ENCODE measurements at regions not wholly inside any gene's neighbourhood (a gene's known extent, or its start where the extent isn't known, plus 50 kb on each side); places are given as distances from the start of the nearest gene placed in this dataset.

DNA sequence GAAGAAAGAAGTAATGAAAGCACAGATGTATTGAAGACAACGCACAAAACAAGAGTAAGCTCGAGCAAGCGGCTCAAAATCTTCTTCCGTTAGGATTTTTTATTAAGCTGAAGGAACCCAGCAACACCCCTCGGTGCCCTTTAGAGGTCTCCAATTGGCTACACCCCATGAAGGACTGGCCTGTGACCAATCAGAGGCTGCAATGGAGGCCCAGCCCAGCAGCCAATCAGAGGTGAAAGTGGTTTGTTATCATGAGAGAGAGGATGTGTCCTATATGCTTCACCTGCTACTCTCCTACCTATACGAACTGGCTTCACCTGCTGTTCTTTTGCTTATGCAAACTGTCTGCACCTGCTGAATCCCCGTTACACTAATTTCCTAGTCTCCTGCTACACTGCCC, 358.8 kb downstream of the C12orf50 start:
- H3K27ac ChIP-seq: no peak overlapping the region
- peaks cover 11% of the 10 kb centered on the region for H3K4me1 ChIP-seq (ENCODE audit: low read depth, poor library complexity, severe bottlenecking)
- no peak overlapping the region for H2AFZ ChIP-seq (ENCODE audit: low read depth)
- H3K4me3 ChIP-seq (IDR thresholded peaks at IDR 0.05; ENCODE audit: insufficient read depth, low read depth, low read length): no peak overlapping the region
- TF ChIP-seq CTCF (conservative IDR thresholded peaks at IDR 0.05; ENCODE audit: low read depth, low read length): no peak
- no peak overlapping the region for H3K9ac ChIP-seq
- no peaks in the 10 kb centered on the region for H4K20me1 ChIP-seq (ENCODE audit: insufficient read depth)
- H3K36me3 ChIP-seq (ENCODE audit: insufficient read depth): no peaks in the 10 kb centered on the region
- H3K27me3 ChIP-seq (ENCODE audit: insufficient read depth, low read depth): no peaks in the 10 kb centered on the region
- no peaks in the 10 kb centered on the region for H3K79me2 ChIP-seq (ENCODE audit: insufficient read depth, low read depth)
- no peak overlapping the region for H3K4me2 ChIP-seq

DNA sequence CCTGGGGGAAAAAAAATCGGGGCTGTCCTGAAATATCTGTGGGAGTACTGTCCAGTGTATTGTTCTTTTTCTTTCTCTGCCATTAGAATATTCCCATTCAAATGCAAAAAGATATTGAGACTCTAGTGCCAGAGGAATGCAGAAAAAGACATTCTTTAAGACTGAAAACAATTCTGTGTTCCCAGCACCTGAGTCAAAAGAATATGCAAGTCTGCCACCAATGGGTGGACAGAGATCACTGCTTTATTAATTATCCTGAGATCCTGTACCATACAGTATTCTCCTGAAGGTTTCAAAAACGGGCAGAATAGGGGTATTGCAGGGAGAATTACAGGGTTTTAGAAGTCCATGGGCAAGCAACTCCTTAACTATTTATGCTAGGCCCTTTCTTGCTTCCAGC, 361.8 kb downstream of the C12orf50 start:
- no peak overlapping the region for H3K4me2 ChIP-seq
- H2AFZ ChIP-seq (ENCODE audit: low read depth): no peak overlapping the region
- no peak overlapping the region for H3K4me3 ChIP-seq (IDR thresholded peaks at IDR 0.05; ENCODE audit: insufficient read depth, low read depth, low read length)
- no peaks in the 10 kb centered on the region for H3K36me3 ChIP-seq (ENCODE audit: insufficient read depth)
- no peaks in the 10 kb centered on the region for H4K20me1 ChIP-seq (ENCODE audit: insufficient read depth)
- H3K27ac ChIP-seq: no peak overlapping the region
- TF ChIP-seq CTCF (conservative IDR thresholded peaks at IDR 0.05; ENCODE audit: low read depth, low read length): no peak
- H3K79me2 ChIP-seq (ENCODE audit: insufficient read depth, low read depth): no peaks in the 10 kb centered on the region
- peaks cover 14% of the 10 kb centered on the region for H3K4me1 ChIP-seq (ENCODE audit: low read depth, poor library complexity, severe bottlenecking)
- H3K27me3 ChIP-seq (ENCODE audit: insufficient read depth, low read depth): no peaks in the 10 kb centered on the region
- H3K9ac ChIP-seq: no peak overlapping the region

DNA sequence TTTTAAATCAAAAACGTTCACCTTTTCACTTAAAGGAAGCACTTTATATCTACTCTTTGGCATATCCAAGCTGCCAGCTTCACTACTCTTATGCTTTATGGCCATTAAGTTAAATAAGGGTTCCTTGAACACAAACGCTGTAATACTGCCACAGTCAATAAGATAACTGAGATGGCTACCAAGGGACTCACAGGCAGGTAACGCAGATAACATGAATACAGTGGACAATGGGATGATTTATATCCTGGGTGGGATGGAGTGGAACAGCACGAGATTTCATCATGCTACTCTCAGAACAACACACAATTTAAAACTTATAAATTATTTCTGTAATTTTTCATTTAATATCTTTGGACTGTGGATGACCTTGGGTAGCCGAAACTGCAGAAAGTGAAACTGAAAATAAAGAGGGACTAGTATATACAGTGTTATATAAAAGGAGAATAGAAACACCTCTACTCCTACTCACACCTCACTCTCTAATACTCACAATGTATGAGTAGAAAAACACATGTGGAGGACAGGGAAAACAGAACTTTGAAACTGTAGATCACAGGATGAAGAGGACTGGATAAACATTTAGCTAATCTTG, 367.3 kb downstream of the C12orf50 start:
- Histone ChIP-seq H3K4me3 (IDR thresholded peaks at IDR 0.05; ENCODE audit: insufficient read depth, low read depth, low read length) (no peak overlapping the region), H3K27me3 (ENCODE audit: insufficient read depth, low read depth) (no peaks in the 10 kb centered on the region), H3K36me3 (ENCODE audit: insufficient read depth) (no peaks in the 10 kb centered on the region), H4K20me1 (ENCODE audit: insufficient read depth) (no peaks in the 10 kb centered on the region), H3K9ac (no peak overlapping the region), H3K4me1 (ENCODE audit: low read depth, poor library complexity, severe bottlenecking) (peaks cover 11% of the 10 kb centered on the region), H3K4me2 (peak overlapping the region; percentile 3; the same call in 1 of the 2 replicates), H2AFZ (ENCODE audit: low read depth) (0 out of 2 replicates have a peak overlapping the region, but pooled peaks have one; percentile 10), H3K27ac (no peak overlapping the region), H3K79me2 (ENCODE audit: insufficient read depth, low read depth) (no peaks in the 10 kb centered on the region)
- no peak for TF ChIP-seq CTCF (conservative IDR thresholded peaks at IDR 0.05; ENCODE audit: low read depth, low read length)

DNA sequence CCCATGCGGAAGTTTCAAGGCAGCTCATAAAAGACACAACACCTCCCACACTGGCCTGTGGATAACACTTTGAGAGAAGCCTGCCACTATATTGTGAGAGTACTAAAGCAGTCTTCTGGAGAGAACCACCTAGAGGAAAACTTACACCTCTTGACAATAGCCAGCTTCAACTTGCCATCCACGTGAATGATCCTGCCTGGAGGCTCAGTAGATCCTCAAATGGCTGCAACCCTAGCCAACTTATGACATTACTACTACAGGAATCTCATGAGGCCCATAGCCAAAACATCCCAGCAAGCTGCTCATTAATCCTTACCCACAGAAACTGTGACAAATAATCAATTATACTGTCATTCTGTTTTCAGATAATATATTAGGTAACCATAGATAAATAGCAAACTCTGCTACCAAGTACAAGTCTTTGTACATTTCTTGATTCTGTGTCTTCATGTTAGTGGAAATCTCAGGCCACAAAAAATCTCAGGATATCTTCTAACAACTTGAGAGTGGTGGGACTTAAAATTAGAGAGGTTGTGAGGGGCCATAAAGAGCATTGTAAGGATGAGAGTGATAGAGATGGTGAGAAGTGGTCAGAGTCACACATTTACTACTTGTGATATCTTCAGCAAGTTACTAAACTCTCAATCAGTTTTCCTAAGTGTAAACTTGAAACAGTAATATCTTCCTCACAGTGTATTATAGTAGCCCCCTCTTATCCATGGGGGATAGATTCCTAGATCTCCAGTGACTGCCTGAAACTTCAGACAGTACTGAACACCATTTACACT, 368.0 kb downstream of the C12orf50 start:
- H3K4me2 ChIP-seq: no peak overlapping the region; the same call in 1 of the 2 replicates
- H3K27me3 ChIP-seq (ENCODE audit: insufficient read depth, low read depth): no peaks in the 10 kb centered on the region
- H4K20me1 ChIP-seq (ENCODE audit: insufficient read depth): no peaks in the 10 kb centered on the region
- no peak overlapping the region for H2AFZ ChIP-seq (ENCODE audit: low read depth)
- no peak overlapping the region for H3K4me3 ChIP-seq (IDR thresholded peaks at IDR 0.05; ENCODE audit: insufficient read depth, low read depth, low read length)
- H3K4me1 ChIP-seq (ENCODE audit: low read depth, poor library complexity, severe bottlenecking): peaks cover 11% of the 10 kb centered on the region
- no peak overlapping the region for H3K9ac ChIP-seq
- no peak overlapping the region for H3K27ac ChIP-seq
- H3K79me2 ChIP-seq (ENCODE audit: insufficient read depth, low read depth): no peaks in the 10 kb centered on the region
- H3K36me3 ChIP-seq (ENCODE audit: insufficient read depth): no peaks in the 10 kb centered on the region
- TF ChIP-seq CTCF (conservative IDR thresholded peaks at IDR 0.05; ENCODE audit: low read depth, low read length): no peak

All from KMS-11 (cell line).